Coronary artery (tissue), 2 donors: ENCODE measurements at regions not wholly inside any gene's neighbourhood (a gene's known extent, or its start where the extent isn't known, plus 50 kb on each side); places are given as distances from the start of the nearest gene placed in this dataset.

Experiments
- DNase-seq: peaks from one replicate; pipeline ENCODE4 v3.0.0-alpha.2; 2017; ENCODE audit warnings: low spot score
- H3K27ac ChIP-seq, 2 donors: fragments of 200-600 bp; sonication (generic); one replicate each; pipeline ENCODE4 v1.5.1; 2016 to 2019
- H3K4me3 ChIP-seq: fragments of 200-600 bp; sonication (generic); 2 replicates; pipeline ENCODE4 v1.5.1; 2016; ENCODE audit warnings: mild to moderate bottlenecking, moderate library complexity
- TF ChIP-seq, protein P1 (sequence below): fragments of 200-600 bp; sonication (generic); IDR thresholded peaks from one replicate; pipeline ENCODE4 v1.5.1; 2019; ENCODE audit warnings: antibody characterized with exemption

DNA sequence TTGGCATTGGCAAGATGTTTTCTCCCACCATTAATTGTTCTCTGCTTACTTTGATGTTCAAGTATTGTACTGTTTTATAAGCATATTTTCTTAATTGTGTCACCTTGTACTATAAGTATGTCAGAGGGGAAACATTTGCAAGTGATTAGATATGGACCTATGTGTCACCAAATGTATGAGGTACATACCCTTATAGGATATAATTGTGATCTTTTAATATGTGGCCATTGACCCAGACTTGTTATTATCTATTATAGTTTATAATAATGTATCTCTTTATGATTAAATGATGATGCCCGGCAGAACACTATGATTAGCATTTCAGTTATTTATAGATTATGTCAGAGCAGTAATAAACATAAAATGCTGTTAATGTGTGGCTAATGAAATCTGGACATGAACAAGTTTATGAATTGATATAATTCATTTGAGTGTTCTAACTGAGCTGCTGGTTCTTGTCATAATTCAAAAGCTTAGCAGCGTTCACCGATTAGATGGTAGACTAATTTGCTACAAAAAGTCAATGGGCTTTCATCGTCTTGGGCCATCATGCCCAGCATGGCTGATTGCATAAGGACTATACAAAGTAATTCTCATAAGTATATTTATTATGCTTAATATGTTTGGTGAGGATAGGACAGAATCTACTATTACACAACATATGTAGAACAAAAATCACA, 480.9 kb upstream of the FANCL start:
- Histone ChIP-seq H3K4me3 (no peak overlapping the region), H3K27ac (no peak overlapping the region)
- no peak for DNase-seq
- TF ChIP-seq, protein P1, sequence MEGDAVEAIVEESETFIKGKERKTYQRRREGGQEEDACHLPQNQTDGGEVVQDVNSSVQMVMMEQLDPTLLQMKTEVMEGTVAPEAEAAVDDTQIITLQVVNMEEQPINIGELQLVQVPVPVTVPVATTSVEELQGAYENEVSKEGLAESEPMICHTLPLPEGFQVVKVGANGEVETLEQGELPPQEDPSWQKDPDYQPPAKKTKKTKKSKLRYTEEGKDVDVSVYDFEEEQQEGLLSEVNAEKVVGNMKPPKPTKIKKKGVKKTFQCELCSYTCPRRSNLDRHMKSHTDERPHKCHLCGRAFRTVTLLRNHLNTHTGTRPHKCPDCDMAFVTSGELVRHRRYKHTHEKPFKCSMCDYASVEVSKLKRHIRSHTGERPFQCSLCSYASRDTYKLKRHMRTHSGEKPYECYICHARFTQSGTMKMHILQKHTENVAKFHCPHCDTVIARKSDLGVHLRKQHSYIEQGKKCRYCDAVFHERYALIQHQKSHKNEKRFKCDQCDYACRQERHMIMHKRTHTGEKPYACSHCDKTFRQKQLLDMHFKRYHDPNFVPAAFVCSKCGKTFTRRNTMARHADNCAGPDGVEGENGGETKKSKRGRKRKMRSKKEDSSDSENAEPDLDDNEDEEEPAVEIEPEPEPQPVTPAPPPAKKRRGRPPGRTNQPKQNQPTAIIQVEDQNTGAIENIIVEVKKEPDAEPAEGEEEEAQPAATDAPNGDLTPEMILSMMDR: no peak

DNA sequence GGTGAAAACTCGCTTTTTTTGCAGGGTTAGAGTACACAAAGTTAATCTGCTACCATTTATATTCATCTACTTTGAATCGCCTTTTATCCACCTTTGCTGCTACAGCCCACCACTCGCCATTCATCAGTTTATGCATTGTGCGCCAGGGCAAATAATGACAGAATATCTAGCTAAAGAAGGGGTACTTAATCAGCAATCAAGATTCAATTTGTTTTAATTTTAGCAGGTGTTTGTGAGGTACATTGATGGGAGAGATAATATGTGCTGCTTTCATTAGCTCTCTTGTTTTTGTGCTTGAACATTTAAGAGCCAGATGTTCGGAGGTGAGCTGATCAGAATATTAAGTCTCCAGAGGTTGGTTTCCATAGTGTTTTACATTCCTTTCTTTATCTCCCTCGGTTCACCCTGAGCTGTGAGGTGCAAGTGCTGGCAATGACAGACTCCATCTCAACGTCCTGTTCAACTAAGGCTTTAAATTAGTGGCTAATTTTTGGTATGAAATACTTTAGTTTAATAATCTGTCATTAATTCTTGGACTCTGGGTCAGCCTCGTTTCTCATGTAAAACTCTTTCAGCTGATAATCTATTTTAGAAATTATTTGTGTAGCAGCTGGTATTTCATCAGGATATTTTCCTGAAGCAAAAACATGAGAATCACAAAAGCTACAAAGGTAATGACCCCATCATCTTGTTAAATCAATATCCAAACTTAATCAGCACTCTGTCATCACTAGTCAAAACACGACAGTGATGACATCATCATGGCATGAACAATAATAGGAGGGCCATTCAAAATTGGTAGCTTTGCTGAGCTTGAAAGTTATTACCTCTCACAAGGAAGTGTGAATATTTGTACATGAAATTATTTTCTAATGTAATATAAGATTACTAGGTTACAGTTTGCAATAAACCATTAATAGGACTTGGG, 479.9 kb upstream of the FANCL start:
- no peak overlapping the region for H3K4me3 ChIP-seq
- TF ChIP-seq, protein P1: no peak
- no peak for DNase-seq
- H3K27ac ChIP-seq: no peak overlapping the region

DNA sequence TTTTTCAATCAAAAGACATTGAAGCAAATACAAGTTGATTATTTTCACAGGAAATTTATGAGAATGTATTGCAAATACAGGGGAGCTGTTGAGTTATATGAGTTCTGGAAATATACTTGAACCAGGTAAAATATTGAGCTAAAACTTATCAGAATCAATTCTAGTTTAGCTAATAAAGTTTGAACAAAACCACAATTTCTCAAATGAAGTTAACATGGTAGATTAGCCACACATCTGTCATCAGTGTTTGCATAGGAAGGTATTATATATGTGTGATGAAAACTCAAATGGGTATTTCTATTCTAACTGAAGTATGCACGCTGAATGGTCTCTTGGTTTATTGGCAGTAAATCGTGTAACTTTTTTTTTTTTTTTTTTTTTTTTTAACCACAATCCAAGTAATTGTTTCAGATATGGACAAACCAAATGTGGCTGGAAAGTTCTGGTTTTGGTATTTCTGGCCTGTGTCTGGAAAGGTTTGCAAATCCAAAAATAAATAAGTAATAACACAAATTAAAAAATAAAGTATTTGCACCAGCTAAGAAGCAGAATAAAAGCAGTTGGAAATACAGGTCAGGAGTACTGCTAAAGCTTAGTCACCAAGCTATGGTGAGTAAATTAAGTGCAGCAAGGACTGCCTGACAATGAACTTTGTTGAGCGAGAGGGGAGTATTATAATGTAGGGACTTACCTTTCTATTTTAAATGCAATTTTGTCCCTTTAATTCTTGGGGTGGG, 479.1 kb upstream of the FANCL start:
- TF ChIP-seq, protein P1: no peak
- no peak overlapping the region for H3K27ac ChIP-seq
- DNase-seq: no peak
- H3K4me3 ChIP-seq: no peak overlapping the region

DNA sequence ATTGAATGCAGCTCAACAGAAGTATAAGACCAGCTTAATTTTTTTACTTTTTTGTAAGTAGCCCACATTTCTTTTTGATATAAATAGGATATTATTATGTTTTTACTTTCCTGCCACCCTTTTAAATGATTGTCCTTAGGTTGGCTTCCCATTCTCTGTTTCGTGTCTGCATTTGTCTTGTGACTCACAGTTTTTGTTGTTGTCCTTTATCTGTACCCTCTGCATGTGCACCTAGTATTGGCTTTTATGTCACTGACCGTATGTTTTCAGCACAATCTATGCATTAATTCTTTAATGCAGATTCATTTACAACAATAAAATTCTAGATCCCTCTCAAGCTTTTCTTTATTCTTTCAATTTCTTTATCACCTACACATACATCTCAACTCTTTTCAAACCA, 474.2 kb upstream of the FANCL start:
- Histone ChIP-seq H3K4me3 (no peak overlapping the region), H3K27ac (no peak overlapping the region)
- TF ChIP-seq, protein P1: no peak
- DNase-seq: no peak

DNA sequence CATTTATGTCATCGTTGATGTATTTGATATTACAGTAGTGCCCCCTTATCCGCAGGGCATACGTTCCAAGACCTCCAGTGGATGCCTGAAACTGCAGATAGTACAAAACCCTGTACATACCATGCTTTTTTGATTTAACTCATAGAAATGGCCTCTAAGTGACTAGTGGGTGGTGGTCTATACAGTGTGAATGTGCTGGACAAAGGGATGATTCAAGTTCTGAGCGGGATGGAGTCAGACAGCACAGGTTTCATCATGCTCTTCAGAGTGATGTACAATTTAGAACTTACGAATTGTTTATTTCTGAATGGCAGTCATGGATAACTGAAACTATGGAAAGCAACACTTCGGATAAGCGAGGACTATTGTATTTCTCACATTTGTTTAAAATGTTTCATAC, 473.1 kb upstream of the FANCL start:
- no peak for DNase-seq
- no peak overlapping the region for H3K27ac ChIP-seq
- TF ChIP-seq, protein P1: no peak
- H3K4me3 ChIP-seq: no peak overlapping the region

DNA sequence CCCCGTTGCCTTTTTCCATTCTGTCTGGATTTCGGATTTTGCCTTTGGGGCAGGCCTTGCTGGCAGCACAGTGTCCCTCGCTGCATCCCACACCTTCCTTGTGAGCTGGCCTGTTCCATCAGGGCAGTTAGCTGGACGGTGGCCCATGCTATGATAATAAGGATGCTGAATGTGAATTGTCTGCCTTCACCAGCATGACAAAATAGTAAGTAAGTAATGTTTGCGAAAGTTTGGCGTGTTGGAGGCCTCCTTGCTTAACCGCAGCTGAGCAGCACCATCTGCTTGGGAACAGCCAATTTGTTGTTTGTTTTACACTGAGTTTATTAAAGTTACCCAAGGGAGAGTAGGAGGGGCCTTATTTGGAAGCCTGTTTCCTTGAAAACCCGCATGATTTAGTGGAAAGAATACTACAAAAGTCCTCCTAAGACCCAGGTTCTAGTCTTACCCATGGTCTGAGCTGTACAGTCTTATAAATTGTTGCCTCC, 469.7 kb upstream of the FANCL start:
- no peak overlapping the region for H3K4me3 ChIP-seq
- TF ChIP-seq, protein P1: no peak
- DNase-seq: no peak

More for the DNA sequence above, 469.7 kb upstream of the FANCL start:
- H3K27ac ChIP-seq: no peak overlapping the region
